Hypothalamus (tissue), 51 donors: ENCODE measurements at regions not wholly inside any gene's neighbourhood (a gene's known extent, or its start where the extent isn't known, plus 50 kb on each side); places are given as distances from the start of the nearest gene placed in this dataset.
"Not testable (repeated sequence)": the region's sequence is repeated elsewhere in the genome, so short reads cannot be mapped to it uniquely, and the experiment has no call there.

ENCODE experiments used
- DNase-seq, 51 donors: peaks; one replicate each; lab custom pipeline; 2025; lab: John Stamatoyannopoulos, UW

GRCh38 chr1:228887960-228888359 is 152.7 kb downstream of the RHOU start:
- DNase-seq = no peak

GRCh38 chr1:228889289-228889688 is 154.0 kb downstream of the RHOU start:
- DNase-seq = no peak

- DNase-seq = no peak
These were observed 156.2 kb downstream of the RHOU start for GRCh38 chr1:228891272-228892034.

- not testable (repeated sequence) for DNase-seq
These were observed 156.9 kb downstream of the RHOU start for GRCh38 chr1:228892200-228892599.

GRCh38 chr1:228894442-228894989 is 159.2 kb downstream of the RHOU start:
- DNase-seq = no peak

GRCh38 chr1:228897901-228898300 is 162.6 kb downstream of the RHOU start:
- no peak for DNase-seq

- peak in 1 of 51 donors; percentile 27 for DNase-seq
These were observed 163.3 kb downstream of the RHOU start for GRCh38 chr1:228898582-228898992.

- no peak for DNase-seq
These were observed 164.2 kb downstream of the RHOU start for GRCh38 chr1:228899421-228899956.

GRCh38 chr1:228900099-228900885 is 165.0 kb downstream of the RHOU start:
- peak in 6 of 51 donors; percentile 3 to 37 (median 30) for DNase-seq

GRCh38 chr1:228900886-228901392 is 165.7 kb downstream of the RHOU start:
- no peak for DNase-seq

- no peak for DNase-seq
These were observed 166.8 kb downstream of the RHOU start for GRCh38 chr1:228901936-228902681.

- DNase-seq = peak in 42 of 51 donors; percentile 13 to 90 (median 54)
These were observed 167.6 kb downstream of the RHOU start for GRCh38 chr1:228902781-228903433.

- DNase-seq = peak in 3 of 51 donors; percentile 17 to 41 (median 35)
These were observed 168.3 kb downstream of the RHOU start for GRCh38 chr1:228903434-228904071.

GRCh38 chr1:228904222-228904621 is 168.9 kb downstream of the RHOU start:
- no peak for DNase-seq

- DNase-seq = no peak
These were observed 170.4 kb downstream of the RHOU start for GRCh38 chr1:228905701-228906101.

- DNase-seq = no peak
These were observed 171.1 kb downstream of the RHOU start for GRCh38 chr1:228906223-228906860.

GRCh38 chr1:228911225-228912210 is 176.2 kb downstream of the RHOU start:
- peak in 1 of 51 donors; percentile 4 for DNase-seq
